ENCODE measurements at regions not wholly inside any gene's neighbourhood (a gene's known extent, or its start where the extent isn't known, plus 50 kb on each side); places are given as distances from the start of the nearest gene placed in this dataset.

- no peaks in the 10 kb centered on the region for H3K36me3 Mint-ChIP-seq (ENCODE audit: low read depth)
- Histone ChIP-seq H3K27ac (ENCODE audit: low read depth in 1 of 2, low read length in 2 of 2) (no peak overlapping the region), H3K36me3 (ENCODE audit: insufficient read depth, low read length) (no peaks in the 10 kb centered on the region), H3K4me3 (ENCODE audit: low read length) (no peak overlapping the region), H3K4me1 (ENCODE audit: insufficient read depth, low read length) (no peaks in the 10 kb centered on the region), H3K9me3 (ENCODE audit: control insufficient read depth in 1 of 2, insufficient read depth in 1 of 2, low read length in 2 of 2) (no peaks in the 10 kb centered on the region), H3K27me3 (ENCODE audit: control insufficient read depth in 1 of 2, insufficient read depth in 2 of 2, low read length in 2 of 2) (no peaks in the 10 kb centered on the region)
- CTCF ChIA-PET = no interaction called here
- H3K4me1 Mint-ChIP-seq (ENCODE audit: low read depth) = no peaks in the 10 kb centered on the region
- no peak overlapping the region for H3K4me3 Mint-ChIP-seq
- H3K9me3 Mint-ChIP-seq = peaks cover 2% of the 10 kb centered on the region
- intact Hi-C loops (cut with DNase I, micrococcal nuclease) = no loop called here
- TF ChIP-seq CTCF (IDR thresholded peaks at IDR 0.05) = no peak
- DNase-seq = no peak
- no peak overlapping the region for H3K27ac Mint-ChIP-seq
- no peaks in the 10 kb centered on the region for H3K27me3 Mint-ChIP-seq
- no peak for ATAC-seq (ENCODE audit: poor library complexity)
- POLR2A ChIA-PET = no interaction called here
Measured at GRCh38 chr6:122902326-122902725, 93.7 kb upstream of the CLVS2 start.

GRCh38 chr6:122903266-122903915 lies 92.6 kb upstream of the CLVS2 start:
- TF ChIP-seq CTCF (IDR thresholded peaks at IDR 0.05) = no peak
- H3K27ac ChIP-seq (ENCODE audit: low read depth in 1 of 2, low read length in 2 of 2) = no peak overlapping the region
- Mint-ChIP-seq H3K9me3 (peaks cover 2% of the 10 kb centered on the region), H3K36me3 (ENCODE audit: low read depth) (no peaks in the 10 kb centered on the region), H3K4me1 (ENCODE audit: low read depth) (no peaks in the 10 kb centered on the region), H3K27ac (no peak overlapping the region), H3K27me3 (no peaks in the 10 kb centered on the region), H3K4me3 (no peak overlapping the region)
- H3K9me3 ChIP-seq (ENCODE audit: control insufficient read depth in 1 of 2, insufficient read depth in 1 of 2, low read length in 2 of 2) = no peaks in the 10 kb centered on the region
- no peaks in the 10 kb centered on the region for H3K4me1 ChIP-seq (ENCODE audit: insufficient read depth, low read length)
- ATAC-seq (ENCODE audit: poor library complexity) (no peak), DNase-seq (no peak)
- ChIA-PET POLR2A (no interaction called here), CTCF (no interaction called here)
- H3K27me3 ChIP-seq (ENCODE audit: control insufficient read depth in 1 of 2, insufficient read depth in 2 of 2, low read length in 2 of 2) = no peaks in the 10 kb centered on the region
- H3K4me3 ChIP-seq (ENCODE audit: low read length) = no peak overlapping the region
- intact Hi-C loops (cut with DNase I, micrococcal nuclease) = no loop called here
- H3K36me3 ChIP-seq (ENCODE audit: insufficient read depth, low read length) = no peaks in the 10 kb centered on the region

- Histone ChIP-seq H3K4me1 (ENCODE audit: insufficient read depth, low read length) (no peaks in the 10 kb centered on the region), H3K36me3 (ENCODE audit: insufficient read depth, low read length) (no peaks in the 10 kb centered on the region), H3K4me3 (ENCODE audit: low read length) (no peak overlapping the region), H3K27me3 (ENCODE audit: control insufficient read depth in 1 of 2, insufficient read depth in 2 of 2, low read length in 2 of 2) (no peaks in the 10 kb centered on the region), H3K27ac (ENCODE audit: low read depth in 1 of 2, low read length in 2 of 2) (no peak overlapping the region), H3K9me3 (ENCODE audit: control insufficient read depth in 1 of 2, insufficient read depth in 1 of 2, low read length in 2 of 2) (no peaks in the 10 kb centered on the region)
- Mint-ChIP-seq H3K4me1 (ENCODE audit: low read depth) (no peaks in the 10 kb centered on the region), H3K36me3 (ENCODE audit: low read depth) (no peaks in the 10 kb centered on the region), H3K27me3 (no peaks in the 10 kb centered on the region), H3K9me3 (peaks cover 2% of the 10 kb centered on the region), H3K4me3 (no peak overlapping the region), H3K27ac (no peak overlapping the region)
- TF ChIP-seq CTCF (IDR thresholded peaks at IDR 0.05) = no peak
- ATAC-seq (ENCODE audit: poor library complexity) (no peak), DNase-seq (no peak)
- ChIA-PET CTCF (no interaction called here), POLR2A (no interaction called here)
- intact Hi-C loops (cut with DNase I, micrococcal nuclease) = no loop called here
Measured at GRCh38 chr6:122904166-122904565, 91.9 kb upstream of the CLVS2 start.

Measured in CD4-positive, alpha-beta T cell (primary cell).